CD14-positive monocyte (primary cell): ENCODE measurements at regions not wholly inside any gene's neighbourhood (a gene's known extent, or its start where the extent isn't known, plus 50 kb on each side); places are given as distances from the start of the nearest gene placed in this dataset.

Source experiments
- DNase-seq, 3 donors: peaks; one replicate each; pipeline ENCODE4 v3.0.0-alpha.2; 2011 to 2022
- H2AFZ ChIP-seq: 2 replicates; pipeline ENCODE4 v1.6.0; 2012; ENCODE audit warnings: mild to moderate bottlenecking, low read depth, low read length, inconsistent platforms; ENCODE audit not compliant: insufficient read depth, poor library complexity, severe bottlenecking
- H3K27ac ChIP-seq, 2 donors: 1 replicate in 1 of 2; 2 replicates in 1 of 2; pipeline ENCODE4 v1.5.1; 2012 to 2013; ENCODE audit warnings: low read length in 2 of 2, control low read depth in 1 of 2, inconsistent platforms in 1 of 2, low read depth in 1 of 2, mild to moderate bottlenecking in 1 of 2
- H3K27me3 ChIP-seq, 2 donors: one replicate each; pipeline versions ENCODE4 v1.6.0 to v1.6.1; 2011 to 2013; ENCODE audit warnings: low read length in 2 of 2; ENCODE audit not compliant: control insufficient read depth in 2 of 2, insufficient read depth in 2 of 2
- H3K36me3 ChIP-seq, 2 donors: replicated peaks in 1 of 2; 1 replicate in 1 of 2; 2 replicates in 1 of 2; pipeline versions ENCODE4 v1.5.1 to v1.6.1; 2012 to 2013; ENCODE audit warnings: low read length in 2 of 2, control low read depth in 1 of 2, inconsistent platforms in 1 of 2, mild to moderate bottlenecking in 1 of 2; ENCODE audit not compliant: insufficient read depth in 2 of 2, control insufficient read depth in 1 of 2
- H3K4me1 ChIP-seq, 2 donors: 1 replicate in 1 of 2; 2 replicates in 1 of 2; pipeline versions ENCODE4 v1.5.1 to v1.6.1; 2012 to 2013; ENCODE audit warnings: low read length in 2 of 2, control low read depth in 1 of 2, inconsistent platforms in 1 of 2, mild to moderate bottlenecking in 1 of 2, moderate library complexity in 1 of 2; ENCODE audit not compliant: insufficient read depth in 2 of 2, control insufficient read depth in 1 of 2
- H3K4me2 ChIP-seq: replicated peaks from 2 replicates; pipeline ENCODE3; 2012; ENCODE audit warnings: low read length, moderate library complexity, mild to moderate bottlenecking; ENCODE audit not compliant: poor library complexity, severe bottlenecking; ENCODE audit errors: extremely low read depth
- H3K4me3 ChIP-seq, 3 experiments: fragments of 200-600 bp in 1 of 3; sonication (generic) in 1 of 3; replicated peaks in 1 of 3; 1 replicate in 2 of 3; 2 replicates in 1 of 3; pipeline ENCODE4 v1.5.1; 2011 to 2013; ENCODE audit warnings: low read length in 3 of 3, mild to moderate bottlenecking in 3 of 3, control low read depth in 2 of 3, low read depth in 2 of 3, inconsistent platforms in 1 of 3, moderate library complexity in 1 of 3
- H3K79me2 ChIP-seq: 2 replicates; pipeline ENCODE4 v1.6.0; 2012; ENCODE audit warnings: mild to moderate bottlenecking, control low read depth, inconsistent platforms, low read length, moderate library complexity; ENCODE audit not compliant: insufficient read depth
- H3K9ac ChIP-seq: 2 replicates; pipeline ENCODE4 v1.6.0; 2017; ENCODE audit warnings: low read length, mild to moderate bottlenecking; ENCODE audit not compliant: insufficient read depth, poor library complexity, severe bottlenecking
- H3K9me3 ChIP-seq, 2 donors: replicated peaks in 1 of 2; 1 replicate in 1 of 2; 2 replicates in 1 of 2; pipeline versions ENCODE4 v1.5.1 to v1.6.1; 2012 to 2013; ENCODE audit warnings: low read length in 2 of 2, control low read depth in 1 of 2; ENCODE audit not compliant: control insufficient read depth in 1 of 2, insufficient read depth in 1 of 2
- H4K20me1 ChIP-seq: 2 replicates; pipeline ENCODE4 v1.6.0; 2012; ENCODE audit warnings: mild to moderate bottlenecking, low read length, control low read depth, moderate library complexity; ENCODE audit not compliant: insufficient read depth
- H3K27ac Mint-ChIP-seq, 7 donors: one replicate each; pipeline ENCODE4 v1.8.0; 2020; ENCODE audit warnings: mild to moderate bottlenecking in 7 of 7, mixed read lengths in 7 of 7, moderate library complexity in 6 of 7, inconsistent platforms in 2 of 7
- H3K27me3 Mint-ChIP-seq, 3 donors: one replicate each; pipeline ENCODE4 v1.8.0; 2021 to 2022; ENCODE audit warnings: low read depth in 3 of 3, mild to moderate bottlenecking in 3 of 3, mixed read lengths in 3 of 3, moderate library complexity in 3 of 3, inconsistent platforms in 1 of 3
- H3K36me3 Mint-ChIP-seq, 2 donors: one replicate each; pipeline ENCODE4 v1.8.0; 2020; ENCODE audit warnings: mixed read lengths in 2 of 2, inconsistent platforms in 1 of 2, mild to moderate bottlenecking in 1 of 2
- H3K4me1 Mint-ChIP-seq: one replicate; pipeline ENCODE4 v1.8.0; 2020; ENCODE audit warnings: mild to moderate bottlenecking, mixed read lengths
- H3K4me3 Mint-ChIP-seq, 2 donors: one replicate each; pipeline ENCODE4 v1.8.0; 2020; ENCODE audit warnings: mild to moderate bottlenecking in 2 of 2, mixed read lengths in 2 of 2, moderate library complexity in 1 of 2
- H3K9me3 Mint-ChIP-seq, 7 donors: one replicate each; pipeline ENCODE4 v1.8.0; 2020 to 2022; ENCODE audit warnings: mixed read lengths in 7 of 7, mild to moderate bottlenecking in 6 of 7, moderate library complexity in 6 of 7, inconsistent platforms in 2 of 7
- WGBS: methylation state at CpG from one replicate; pipeline ENCODE4 v1.1.5; 2013; ENCODE audit warnings: missing lambda C conversion rate; ENCODE audit not compliant: insufficient coverage; 5-methylcytosine and 5-hydroxymethylcytosine counted together
- intact Hi-C, 2 donors: fragments of 100-400 bp; cut with micrococcal nuclease; formaldehyde crosslinking; loops; one replicate each; pipeline versions ENCODE4 v1.15.0 to v1.15.1; 2023
- TF ChIP-seq, protein P1 (sequence below): fragments of 200-600 bp; IDR thresholded peaks from one replicate; pipeline ENCODE4 v1.8.0; 2022; ENCODE audit warnings: antibody characterized with exemption, mild to moderate bottlenecking

DNA sequence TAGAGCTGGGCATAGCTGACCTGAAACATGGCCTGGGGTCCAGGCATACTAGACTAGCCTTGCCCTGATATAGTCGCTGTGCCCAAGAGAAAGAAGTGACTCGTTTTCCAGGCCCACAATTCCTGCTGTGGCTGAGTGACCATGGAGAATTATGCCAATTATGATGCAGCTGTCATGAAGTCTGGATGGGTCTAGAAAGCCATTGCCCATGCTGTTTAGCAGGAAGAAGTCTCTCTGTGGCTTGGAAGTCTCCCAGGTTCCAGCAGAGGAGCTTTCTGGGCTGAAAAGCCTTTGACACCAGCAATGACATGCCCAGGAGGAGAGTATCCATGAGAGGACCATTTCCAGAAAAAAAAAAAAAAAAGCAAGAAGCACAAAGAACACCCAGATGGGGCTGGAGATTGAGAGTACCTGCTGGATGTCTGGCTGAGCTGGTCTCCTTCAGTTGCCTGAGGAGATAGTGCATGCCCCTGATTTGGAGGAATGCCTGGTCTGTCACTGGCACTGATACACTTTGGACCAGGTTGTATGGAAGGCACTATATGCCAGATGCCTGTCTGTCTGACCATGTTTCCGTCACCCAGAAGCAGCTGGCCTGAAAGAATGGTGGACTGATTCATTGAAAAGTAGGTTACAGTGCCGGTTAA, 128.0 kb upstream of the EPB41L4A start:
- H3K4me1 ChIP-seq: no peaks in the 10 kb centered on the region
- peaks cover 0 to 2% of the 10 kb centered on the region in 2 donors for H3K27me3 ChIP-seq
- Mint-ChIP-seq H3K27me3 (peaks cover 2 to 17% (median 6%) of the 10 kb centered on the region in 3 donors), H3K36me3 (no peaks in the 10 kb centered on the region), H3K9me3 (peaks cover 0 to 3% (median 0%) of the 10 kb centered on the region in 7 donors), H3K4me3 (no peak overlapping the region), H3K27ac (no peak overlapping the region), H3K4me1 (no peaks in the 10 kb centered on the region)
- no peak for DNase-seq
- H3K36me3 ChIP-seq: no peaks in the 10 kb centered on the region
- H3K9ac ChIP-seq: no peak overlapping the region
- intact Hi-C loops: no loop called here
- no peak overlapping the region for H3K27ac ChIP-seq
- 85% methylated on average over 3 of the region's 4 CpGs for WGBS
- no peak overlapping the region for H3K4me2 ChIP-seq
- no peak overlapping the region for H3K4me3 ChIP-seq
- TF ChIP-seq, protein P1, sequence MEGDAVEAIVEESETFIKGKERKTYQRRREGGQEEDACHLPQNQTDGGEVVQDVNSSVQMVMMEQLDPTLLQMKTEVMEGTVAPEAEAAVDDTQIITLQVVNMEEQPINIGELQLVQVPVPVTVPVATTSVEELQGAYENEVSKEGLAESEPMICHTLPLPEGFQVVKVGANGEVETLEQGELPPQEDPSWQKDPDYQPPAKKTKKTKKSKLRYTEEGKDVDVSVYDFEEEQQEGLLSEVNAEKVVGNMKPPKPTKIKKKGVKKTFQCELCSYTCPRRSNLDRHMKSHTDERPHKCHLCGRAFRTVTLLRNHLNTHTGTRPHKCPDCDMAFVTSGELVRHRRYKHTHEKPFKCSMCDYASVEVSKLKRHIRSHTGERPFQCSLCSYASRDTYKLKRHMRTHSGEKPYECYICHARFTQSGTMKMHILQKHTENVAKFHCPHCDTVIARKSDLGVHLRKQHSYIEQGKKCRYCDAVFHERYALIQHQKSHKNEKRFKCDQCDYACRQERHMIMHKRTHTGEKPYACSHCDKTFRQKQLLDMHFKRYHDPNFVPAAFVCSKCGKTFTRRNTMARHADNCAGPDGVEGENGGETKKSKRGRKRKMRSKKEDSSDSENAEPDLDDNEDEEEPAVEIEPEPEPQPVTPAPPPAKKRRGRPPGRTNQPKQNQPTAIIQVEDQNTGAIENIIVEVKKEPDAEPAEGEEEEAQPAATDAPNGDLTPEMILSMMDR: no peak
- no peaks in the 10 kb centered on the region for H3K9me3 ChIP-seq
- no peaks in the 10 kb centered on the region for H4K20me1 ChIP-seq
- H3K79me2 ChIP-seq: no peaks in the 10 kb centered on the region
- no peak overlapping the region for H2AFZ ChIP-seq

DNA sequence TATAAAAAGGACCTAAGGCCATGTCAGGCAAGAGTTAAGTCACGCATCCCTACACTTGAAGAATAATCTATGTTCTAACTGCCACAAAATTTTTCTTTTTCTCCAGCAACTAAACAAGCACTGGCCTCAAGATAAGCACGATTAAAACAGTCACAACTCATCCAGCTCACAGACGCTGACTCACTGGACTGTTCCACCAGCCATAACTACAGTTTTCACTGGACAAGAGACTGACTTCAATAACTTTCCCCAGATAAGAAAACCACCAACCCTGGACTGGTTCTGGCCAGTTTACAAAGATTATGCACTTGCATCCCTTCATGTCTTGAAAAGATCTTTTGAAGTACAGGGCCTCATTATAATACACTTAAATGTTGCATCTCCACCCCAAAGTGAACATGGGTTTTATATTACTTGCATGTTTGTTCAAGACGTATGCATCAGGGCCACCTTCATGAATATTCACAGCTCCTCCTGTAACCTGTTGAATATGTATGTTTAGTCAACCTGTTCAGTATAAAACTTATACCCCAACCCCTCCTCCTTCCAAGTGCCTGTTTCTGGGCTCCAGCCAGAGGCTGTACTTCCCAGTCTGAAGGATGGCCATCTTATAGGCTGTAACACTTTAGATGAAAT, 129.3 kb upstream of the EPB41L4A start:
- TF ChIP-seq, protein P1: no peak
- Mint-ChIP-seq H3K9me3 (peaks cover 0 to 3% (median 0%) of the 10 kb centered on the region in 7 donors), H3K4me3 (no peak overlapping the region), H3K27ac (no peak overlapping the region), H3K36me3 (no peaks in the 10 kb centered on the region), H3K27me3 (peaks cover 0 to 15% (median 4%) of the 10 kb centered on the region in 3 donors), H3K4me1 (no peaks in the 10 kb centered on the region)
- intact Hi-C loops: no loop called here
- H3K9ac ChIP-seq: no peak overlapping the region
- H3K27me3 ChIP-seq: peaks cover 0 to 2% of the 10 kb centered on the region in 2 donors
- H3K36me3 ChIP-seq: no peaks in the 10 kb centered on the region
- H3K4me2 ChIP-seq: no peak overlapping the region
- no peak overlapping the region for H3K4me3 ChIP-seq
- no peaks in the 10 kb centered on the region for H3K79me2 ChIP-seq
- H2AFZ ChIP-seq: no peak overlapping the region
- WGBS: 33% methylated on average over 3 of the region's 4 CpGs
- no peak overlapping the region for H3K27ac ChIP-seq
- no peaks in the 10 kb centered on the region for H4K20me1 ChIP-seq
- no peaks in the 10 kb centered on the region for H3K9me3 ChIP-seq
- no peak for DNase-seq
- no peaks in the 10 kb centered on the region for H3K4me1 ChIP-seq
